ENCODE measurements at regions not wholly inside any gene's neighbourhood (a gene's known extent, or its start where the extent isn't known, plus 50 kb on each side); places are given as distances from the start of the nearest gene placed in this dataset.

- DNase-seq = no peak
- H3K27ac Mint-ChIP-seq = no peak overlapping the region
- peaks cover 2 to 20% (median 11%) of the 10 kb centered on the region in 5 donors for H3K9me3 Mint-ChIP-seq
- Histone ChIP-seq H3K27ac (ENCODE audit: low read depth, low read length) (no peak overlapping the region), H3K4me1 (ENCODE audit: insufficient read depth, low read length) (no peaks in the 10 kb centered on the region), H3K27me3 (ENCODE audit: insufficient read depth, low read length, poor library complexity, severe bottlenecking) (no peaks in the 10 kb centered on the region), H3K4me3 (ENCODE audit: low read length) (no peak overlapping the region), H3K36me3 (ENCODE audit: insufficient read depth, low read length) (no peaks in the 10 kb centered on the region), H3K9me3 (ENCODE audit: low read length) (no peaks in the 10 kb centered on the region)
- CTCF ChIA-PET = interaction anchor here (1.5 kb wide), 1 partner anchor 12 kb away, joined by 4 read pairs; no protein-coding TSS in a partner anchor
- POLR2A ChIA-PET = no interaction called here
- H3K4me3 Mint-ChIP-seq = no peak overlapping the region
- H3K36me3 Mint-ChIP-seq = no peaks in the 10 kb centered on the region
- H3K4me1 Mint-ChIP-seq = no peaks in the 10 kb centered on the region
- H3K27me3 Mint-ChIP-seq = no peaks in the 10 kb centered on the region
Observed at GRCh38 chr4:22970665-22971064, 277.9 kb downstream of the GBA3 start.

DNA sequence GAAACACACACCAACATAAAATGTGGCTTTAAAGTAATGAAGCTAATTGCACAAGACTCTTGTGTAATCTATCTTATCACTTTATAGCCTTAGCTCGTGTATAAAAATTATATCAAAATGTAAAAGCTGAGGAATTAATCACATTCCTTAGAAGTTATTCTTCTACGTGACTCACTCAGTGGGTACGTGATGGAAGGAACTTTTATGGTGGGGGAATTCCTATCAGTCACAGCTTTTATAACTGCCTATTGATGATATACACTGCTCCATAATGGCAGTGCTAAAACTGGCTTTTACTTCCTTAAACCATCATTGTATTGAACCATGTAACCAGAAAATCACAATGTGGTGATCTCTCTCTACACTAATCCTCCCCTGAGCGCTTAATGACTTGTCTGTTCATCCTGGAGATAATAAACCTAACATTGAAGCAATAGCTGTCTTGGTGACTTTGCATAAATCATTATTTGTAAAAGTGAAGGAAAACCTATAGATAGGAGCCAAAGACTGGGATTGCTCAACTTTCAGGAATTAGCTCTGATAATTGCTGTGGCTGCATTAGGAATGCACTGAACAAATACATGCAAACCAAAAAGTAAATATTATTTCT lies 276.7 kb downstream of the GBA3 start:
- H3K9me3 ChIP-seq (ENCODE audit: low read length) = no peaks in the 10 kb centered on the region
- no peak overlapping the region for H3K4me3 ChIP-seq (ENCODE audit: low read length)
- ChIA-PET CTCF (interaction anchor here (1.5 kb wide), 1 partner anchor 11 kb away, joined by 4 read pairs; no protein-coding TSS in a partner anchor), POLR2A (no interaction called here)
- Mint-ChIP-seq H3K27me3 (no peaks in the 10 kb centered on the region), H3K4me1 (no peaks in the 10 kb centered on the region), H3K4me3 (no peak overlapping the region), H3K36me3 (no peaks in the 10 kb centered on the region), H3K27ac (no peak overlapping the region), H3K9me3 (peaks cover 5 to 18% (median 11%) of the 10 kb centered on the region in 5 donors)
- DNase-seq = no peak
- no peak overlapping the region for H3K27ac ChIP-seq (ENCODE audit: low read depth, low read length)
- no peaks in the 10 kb centered on the region for H3K36me3 ChIP-seq (ENCODE audit: insufficient read depth, low read length)
- no peaks in the 10 kb centered on the region for H3K4me1 ChIP-seq (ENCODE audit: insufficient read depth, low read length)
- H3K27me3 ChIP-seq (ENCODE audit: insufficient read depth, low read length, poor library complexity, severe bottlenecking) = no peaks in the 10 kb centered on the region

DNA sequence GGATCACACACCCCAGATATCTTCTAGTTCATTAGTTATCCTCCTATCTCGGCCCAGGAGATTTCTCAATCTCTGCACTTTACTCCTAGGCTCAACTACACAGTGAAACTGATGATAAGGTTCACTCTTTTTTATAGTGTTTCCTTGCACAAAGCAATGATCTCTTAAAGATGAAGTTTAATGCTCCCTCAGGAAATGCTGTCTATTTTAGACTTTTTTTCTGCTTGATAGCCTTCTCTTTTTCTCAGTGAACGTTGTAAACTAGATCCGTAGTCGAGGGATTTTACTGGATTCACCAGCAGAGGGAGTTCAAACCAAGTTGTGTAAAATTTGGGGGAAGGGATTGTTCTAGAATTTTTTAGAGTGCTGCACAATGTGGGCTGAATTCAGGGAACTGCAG lies 269.6 kb downstream of the GBA3 start:
- no peaks in the 10 kb centered on the region for H3K36me3 Mint-ChIP-seq

GRCh38 chr4:22959483-22959882 lies 266.7 kb downstream of the GBA3 start:
- Mint-ChIP-seq H3K9me3 (peaks cover 0 to 37% (median 8%) of the 10 kb centered on the region in 5 donors), H3K36me3 (no peaks in the 10 kb centered on the region), H3K27ac (no peak overlapping the region), H3K4me3 (no peak overlapping the region), H3K4me1 (no peaks in the 10 kb centered on the region), H3K27me3 (no peaks in the 10 kb centered on the region)
- no peak overlapping the region for H3K27ac ChIP-seq (ENCODE audit: low read depth, low read length)
- no peaks in the 10 kb centered on the region for H3K9me3 ChIP-seq (ENCODE audit: low read length)
- no peak for DNase-seq
- H3K27me3 ChIP-seq (ENCODE audit: insufficient read depth, low read length, poor library complexity, severe bottlenecking) = no peaks in the 10 kb centered on the region
- POLR2A ChIA-PET = no interaction called here
- no peaks in the 10 kb centered on the region for H3K4me1 ChIP-seq (ENCODE audit: insufficient read depth, low read length)
- H3K4me3 ChIP-seq (ENCODE audit: low read length) = no peak overlapping the region
- CTCF ChIA-PET = no interaction called here
- H3K36me3 ChIP-seq (ENCODE audit: insufficient read depth, low read length) = no peaks in the 10 kb centered on the region

More for the DNA sequence above, 269.6 kb downstream of the GBA3 start:
- H3K4me1 Mint-ChIP-seq = no peaks in the 10 kb centered on the region
- ChIA-PET CTCF (no interaction called here), POLR2A (no interaction called here)
- H3K4me3 ChIP-seq (ENCODE audit: low read length) = no peak overlapping the region
- H3K9me3 Mint-ChIP-seq = peaks cover 0 to 30% (median 8%) of the 10 kb centered on the region in 5 donors
- no peaks in the 10 kb centered on the region for H3K36me3 ChIP-seq (ENCODE audit: insufficient read depth, low read length)
- no peaks in the 10 kb centered on the region for H3K9me3 ChIP-seq (ENCODE audit: low read length)
- H3K27ac ChIP-seq (ENCODE audit: low read depth, low read length) = no peak overlapping the region
- H3K4me3 Mint-ChIP-seq = no peak overlapping the region
- no peaks in the 10 kb centered on the region for H3K4me1 ChIP-seq (ENCODE audit: insufficient read depth, low read length)
- H3K27me3 ChIP-seq (ENCODE audit: insufficient read depth, low read length, poor library complexity, severe bottlenecking) = no peaks in the 10 kb centered on the region
- H3K27me3 Mint-ChIP-seq = no peaks in the 10 kb centered on the region
- H3K27ac Mint-ChIP-seq = no peak overlapping the region
- no peak for DNase-seq

- Mint-ChIP-seq H3K9me3 (peaks cover 5 to 34% (median 8%) of the 10 kb centered on the region in 5 donors), H3K27ac (no peak overlapping the region), H3K4me3 (no peak overlapping the region), H3K36me3 (no peaks in the 10 kb centered on the region), H3K27me3 (no peaks in the 10 kb centered on the region), H3K4me1 (no peaks in the 10 kb centered on the region)
- Histone ChIP-seq H3K36me3 (ENCODE audit: insufficient read depth, low read length) (no peaks in the 10 kb centered on the region), H3K27me3 (ENCODE audit: insufficient read depth, low read length, poor library complexity, severe bottlenecking) (no peaks in the 10 kb centered on the region), H3K4me3 (ENCODE audit: low read length) (no peak overlapping the region), H3K27ac (ENCODE audit: low read depth, low read length) (no peak overlapping the region), H3K4me1 (ENCODE audit: insufficient read depth, low read length) (no peaks in the 10 kb centered on the region), H3K9me3 (ENCODE audit: low read length) (no peaks in the 10 kb centered on the region)
- POLR2A ChIA-PET = no interaction called here
- no peak for DNase-seq
- CTCF ChIA-PET = interaction anchor here (1.1 kb wide), 1 partner anchor 12 kb away, joined by 4 read pairs; no protein-coding TSS in a partner anchor
Observed at GRCh38 chr4:22957774-22958309, 265.1 kb downstream of the GBA3 start.

GRCh38 chr4:22949161-22949855 lies 256.6 kb downstream of the GBA3 start:
- Histone ChIP-seq H3K27ac (ENCODE audit: low read depth, low read length) (no peak overlapping the region), H3K4me1 (ENCODE audit: insufficient read depth, low read length) (no peaks in the 10 kb centered on the region), H3K36me3 (ENCODE audit: insufficient read depth, low read length) (no peaks in the 10 kb centered on the region), H3K9me3 (ENCODE audit: low read length) (no peaks in the 10 kb centered on the region), H3K27me3 (ENCODE audit: insufficient read depth, low read length, poor library complexity, severe bottlenecking) (no peaks in the 10 kb centered on the region), H3K4me3 (ENCODE audit: low read length) (no peak overlapping the region)
- H3K36me3 Mint-ChIP-seq = no peaks in the 10 kb centered on the region
- H3K27ac Mint-ChIP-seq = no peak overlapping the region
- no peak for DNase-seq
- POLR2A ChIA-PET = no interaction called here
- no peak overlapping the region for H3K4me3 Mint-ChIP-seq
- no peaks in the 10 kb centered on the region for H3K27me3 Mint-ChIP-seq
- no peaks in the 10 kb centered on the region for H3K4me1 Mint-ChIP-seq
- CTCF ChIA-PET = no interaction called here
- peaks cover 0 to 27% (median 10%) of the 10 kb centered on the region in 5 donors for H3K9me3 Mint-ChIP-seq

GRCh38 chr4:22947851-22948250 lies 255.1 kb downstream of the GBA3 start:
- no peaks in the 10 kb centered on the region for H3K4me1 Mint-ChIP-seq
- H3K27ac Mint-ChIP-seq = no peak overlapping the region
- Histone ChIP-seq H3K9me3 (ENCODE audit: low read length) (no peaks in the 10 kb centered on the region), H3K4me1 (ENCODE audit: insufficient read depth, low read length) (no peaks in the 10 kb centered on the region), H3K27ac (ENCODE audit: low read depth, low read length) (no peak overlapping the region), H3K27me3 (ENCODE audit: insufficient read depth, low read length, poor library complexity, severe bottlenecking) (no peaks in the 10 kb centered on the region), H3K36me3 (ENCODE audit: insufficient read depth, low read length) (no peaks in the 10 kb centered on the region), H3K4me3 (ENCODE audit: low read length) (no peak overlapping the region)
- CTCF ChIA-PET = no interaction called here
- DNase-seq = no peak
- H3K9me3 Mint-ChIP-seq = peaks cover 0 to 32% (median 5%) of the 10 kb centered on the region in 5 donors
- no peak overlapping the region for H3K4me3 Mint-ChIP-seq
- POLR2A ChIA-PET = no interaction called here
- no peaks in the 10 kb centered on the region for H3K27me3 Mint-ChIP-seq
- H3K36me3 Mint-ChIP-seq = no peaks in the 10 kb centered on the region

GRCh38 chr4:22942920-22943559 lies 250.3 kb downstream of the GBA3 start:
- H3K36me3 ChIP-seq (ENCODE audit: insufficient read depth, low read length) = no peaks in the 10 kb centered on the region
- Mint-ChIP-seq H3K27ac (peak overlapping the region in 1 of 8 donors; percentile 27), H3K9me3 (peaks cover 0 to 39% (median 10%) of the 10 kb centered on the region in 5 donors), H3K27me3 (no peaks in the 10 kb centered on the region), H3K36me3 (no peaks in the 10 kb centered on the region), H3K4me3 (no peak overlapping the region), H3K4me1 (no peaks in the 10 kb centered on the region)
- H3K27ac ChIP-seq (ENCODE audit: low read depth, low read length) = no peak overlapping the region
- H3K4me3 ChIP-seq (ENCODE audit: low read length) = no peak overlapping the region
- H3K4me1 ChIP-seq (ENCODE audit: insufficient read depth, low read length) = no peaks in the 10 kb centered on the region
- ChIA-PET POLR2A (no interaction called here), CTCF (no interaction called here)
- no peaks in the 10 kb centered on the region for H3K9me3 ChIP-seq (ENCODE audit: low read length)
- H3K27me3 ChIP-seq (ENCODE audit: insufficient read depth, low read length, poor library complexity, severe bottlenecking) = no peaks in the 10 kb centered on the region
- DNase-seq = no peak
